ENCODE measurements at regions not wholly inside any gene's neighbourhood (a gene's known extent, or its start where the extent isn't known, plus 50 kb on each side); places are given as distances from the start of the nearest gene placed in this dataset.

- TF ChIP-seq CTCF (IDR thresholded peaks at IDR 0.05) (no peak), POLR2A (IDR thresholded peaks at IDR 0.05) (no peak)
These were observed 58.3 kb upstream of the FMN2 start for GRCh38 chr1:240033406-240033805.

Data from ovary (tissue), 3 donors.